CD14-positive monocyte (primary cell): ENCODE measurements at regions not wholly inside any gene's neighbourhood (a gene's known extent, or its start where the extent isn't known, plus 50 kb on each side); places are given as distances from the start of the nearest gene placed in this dataset.

ENCODE experiments used
- DNase-seq, 3 donors: peaks; one replicate each; pipeline ENCODE4 v3.0.0-alpha.2; 2011 to 2022
- H2AFZ ChIP-seq: 2 replicates; pipeline ENCODE4 v1.6.0; 2012; ENCODE audit warnings: mild to moderate bottlenecking, low read depth, low read length, inconsistent platforms; ENCODE audit not compliant: insufficient read depth, poor library complexity, severe bottlenecking
- H3K27ac ChIP-seq, 2 donors: 1 replicate in 1 of 2; 2 replicates in 1 of 2; pipeline ENCODE4 v1.5.1; 2012 to 2013; ENCODE audit warnings: low read length in 2 of 2, control low read depth in 1 of 2, inconsistent platforms in 1 of 2, low read depth in 1 of 2, mild to moderate bottlenecking in 1 of 2
- H3K27me3 ChIP-seq, 2 donors: one replicate each; pipeline versions ENCODE4 v1.6.0 to v1.6.1; 2011 to 2013; ENCODE audit warnings: low read length in 2 of 2; ENCODE audit not compliant: control insufficient read depth in 2 of 2, insufficient read depth in 2 of 2
- H3K36me3 ChIP-seq, 2 donors: replicated peaks in 1 of 2; 1 replicate in 1 of 2; 2 replicates in 1 of 2; pipeline versions ENCODE4 v1.5.1 to v1.6.1; 2012 to 2013; ENCODE audit warnings: low read length in 2 of 2, control low read depth in 1 of 2, inconsistent platforms in 1 of 2, mild to moderate bottlenecking in 1 of 2; ENCODE audit not compliant: insufficient read depth in 2 of 2, control insufficient read depth in 1 of 2
- H3K4me1 ChIP-seq, 2 donors: 1 replicate in 1 of 2; 2 replicates in 1 of 2; pipeline versions ENCODE4 v1.5.1 to v1.6.1; 2012 to 2013; ENCODE audit warnings: low read length in 2 of 2, control low read depth in 1 of 2, inconsistent platforms in 1 of 2, mild to moderate bottlenecking in 1 of 2, moderate library complexity in 1 of 2; ENCODE audit not compliant: insufficient read depth in 2 of 2, control insufficient read depth in 1 of 2
- H3K4me2 ChIP-seq: replicated peaks from 2 replicates; pipeline ENCODE3; 2012; ENCODE audit warnings: low read length, moderate library complexity, mild to moderate bottlenecking; ENCODE audit not compliant: poor library complexity, severe bottlenecking; ENCODE audit errors: extremely low read depth
- H3K4me3 ChIP-seq, 3 experiments: fragments of 200-600 bp in 1 of 3; sonication (generic) in 1 of 3; replicated peaks in 1 of 3; 1 replicate in 2 of 3; 2 replicates in 1 of 3; pipeline ENCODE4 v1.5.1; 2011 to 2013; ENCODE audit warnings: low read length in 3 of 3, mild to moderate bottlenecking in 3 of 3, control low read depth in 2 of 3, low read depth in 2 of 3, inconsistent platforms in 1 of 3, moderate library complexity in 1 of 3
- H3K79me2 ChIP-seq: 2 replicates; pipeline ENCODE4 v1.6.0; 2012; ENCODE audit warnings: mild to moderate bottlenecking, control low read depth, inconsistent platforms, low read length, moderate library complexity; ENCODE audit not compliant: insufficient read depth
- H3K9ac ChIP-seq: 2 replicates; pipeline ENCODE4 v1.6.0; 2017; ENCODE audit warnings: low read length, mild to moderate bottlenecking; ENCODE audit not compliant: insufficient read depth, poor library complexity, severe bottlenecking
- H3K9me3 ChIP-seq, 2 donors: replicated peaks in 1 of 2; 1 replicate in 1 of 2; 2 replicates in 1 of 2; pipeline versions ENCODE4 v1.5.1 to v1.6.1; 2012 to 2013; ENCODE audit warnings: low read length in 2 of 2, control low read depth in 1 of 2; ENCODE audit not compliant: control insufficient read depth in 1 of 2, insufficient read depth in 1 of 2
- H4K20me1 ChIP-seq: 2 replicates; pipeline ENCODE4 v1.6.0; 2012; ENCODE audit warnings: mild to moderate bottlenecking, low read length, control low read depth, moderate library complexity; ENCODE audit not compliant: insufficient read depth
- H3K27ac Mint-ChIP-seq, 7 donors: one replicate each; pipeline ENCODE4 v1.8.0; 2020; ENCODE audit warnings: mild to moderate bottlenecking in 7 of 7, mixed read lengths in 7 of 7, moderate library complexity in 6 of 7, inconsistent platforms in 2 of 7
- H3K27me3 Mint-ChIP-seq, 3 donors: one replicate each; pipeline ENCODE4 v1.8.0; 2021 to 2022; ENCODE audit warnings: low read depth in 3 of 3, mild to moderate bottlenecking in 3 of 3, mixed read lengths in 3 of 3, moderate library complexity in 3 of 3, inconsistent platforms in 1 of 3
- H3K36me3 Mint-ChIP-seq, 2 donors: one replicate each; pipeline ENCODE4 v1.8.0; 2020; ENCODE audit warnings: mixed read lengths in 2 of 2, inconsistent platforms in 1 of 2, mild to moderate bottlenecking in 1 of 2
- H3K4me1 Mint-ChIP-seq: one replicate; pipeline ENCODE4 v1.8.0; 2020; ENCODE audit warnings: mild to moderate bottlenecking, mixed read lengths
- H3K4me3 Mint-ChIP-seq, 2 donors: one replicate each; pipeline ENCODE4 v1.8.0; 2020; ENCODE audit warnings: mild to moderate bottlenecking in 2 of 2, mixed read lengths in 2 of 2, moderate library complexity in 1 of 2
- H3K9me3 Mint-ChIP-seq, 7 donors: one replicate each; pipeline ENCODE4 v1.8.0; 2020 to 2022; ENCODE audit warnings: mixed read lengths in 7 of 7, mild to moderate bottlenecking in 6 of 7, moderate library complexity in 6 of 7, inconsistent platforms in 2 of 7
- WGBS: methylation state at CpG from one replicate; pipeline ENCODE4 v1.1.5; 2013; ENCODE audit warnings: missing lambda C conversion rate; ENCODE audit not compliant: insufficient coverage; 5-methylcytosine and 5-hydroxymethylcytosine counted together
- intact Hi-C, 2 donors: fragments of 100-400 bp; cut with micrococcal nuclease; formaldehyde crosslinking; loops; one replicate each; pipeline versions ENCODE4 v1.15.0 to v1.15.1; 2023
- TF ChIP-seq, protein P1 (sequence below): fragments of 200-600 bp; IDR thresholded peaks from one replicate; pipeline ENCODE4 v1.8.0; 2022; ENCODE audit warnings: antibody characterized with exemption, mild to moderate bottlenecking

DNA sequence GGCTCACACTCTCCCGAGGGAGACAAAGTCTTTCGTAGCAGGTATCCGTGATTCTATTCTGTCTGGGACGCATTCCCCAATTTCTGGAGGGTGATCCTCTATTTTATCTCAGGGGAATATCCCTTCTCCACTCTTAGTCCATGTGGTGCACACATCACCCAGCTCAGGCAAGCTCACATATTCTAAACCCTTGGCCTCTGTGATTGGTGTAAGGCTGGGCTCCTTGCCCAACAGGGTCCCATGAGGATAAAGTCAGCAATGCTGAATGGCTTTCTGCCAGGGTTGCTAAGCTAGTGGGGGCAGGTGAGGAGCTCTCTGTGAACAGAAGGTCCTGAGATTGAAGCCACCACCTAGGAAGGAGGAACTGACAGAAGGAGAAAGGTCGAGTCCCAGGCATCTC is 137.2 kb downstream of the CDH26 start:
- Histone ChIP-seq H3K36me3 (no peaks in the 10 kb centered on the region), H3K27ac (no peak overlapping the region), H3K4me2 (no peak overlapping the region), H3K79me2 (no peaks in the 10 kb centered on the region), H3K9ac (no peak overlapping the region), H3K27me3 (no peaks in the 10 kb centered on the region), H4K20me1 (no peaks in the 10 kb centered on the region), H3K4me1 (peaks cover 32 to 37% of the 10 kb centered on the region in 2 donors), H2AFZ (no peak overlapping the region), H3K9me3 (peaks cover 17 to 27% of the 10 kb centered on the region in 2 donors), H3K4me3 (no peak overlapping the region)
- TF ChIP-seq, protein P1, sequence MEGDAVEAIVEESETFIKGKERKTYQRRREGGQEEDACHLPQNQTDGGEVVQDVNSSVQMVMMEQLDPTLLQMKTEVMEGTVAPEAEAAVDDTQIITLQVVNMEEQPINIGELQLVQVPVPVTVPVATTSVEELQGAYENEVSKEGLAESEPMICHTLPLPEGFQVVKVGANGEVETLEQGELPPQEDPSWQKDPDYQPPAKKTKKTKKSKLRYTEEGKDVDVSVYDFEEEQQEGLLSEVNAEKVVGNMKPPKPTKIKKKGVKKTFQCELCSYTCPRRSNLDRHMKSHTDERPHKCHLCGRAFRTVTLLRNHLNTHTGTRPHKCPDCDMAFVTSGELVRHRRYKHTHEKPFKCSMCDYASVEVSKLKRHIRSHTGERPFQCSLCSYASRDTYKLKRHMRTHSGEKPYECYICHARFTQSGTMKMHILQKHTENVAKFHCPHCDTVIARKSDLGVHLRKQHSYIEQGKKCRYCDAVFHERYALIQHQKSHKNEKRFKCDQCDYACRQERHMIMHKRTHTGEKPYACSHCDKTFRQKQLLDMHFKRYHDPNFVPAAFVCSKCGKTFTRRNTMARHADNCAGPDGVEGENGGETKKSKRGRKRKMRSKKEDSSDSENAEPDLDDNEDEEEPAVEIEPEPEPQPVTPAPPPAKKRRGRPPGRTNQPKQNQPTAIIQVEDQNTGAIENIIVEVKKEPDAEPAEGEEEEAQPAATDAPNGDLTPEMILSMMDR = no peak
- no CpG with 5 or more reads among the region's 5 CpGs for WGBS
- intact Hi-C loops = loop anchor here in 1 of 2 donors (5.0 kb wide), 1 partner anchor 38 kb away; no protein-coding TSS in a partner anchor
- no peak overlapping the region for H3K27ac Mint-ChIP-seq
- DNase-seq = no peak
- peaks cover 10 to 22% of the 10 kb centered on the region in 2 donors for H3K36me3 Mint-ChIP-seq
- H3K4me1 Mint-ChIP-seq = peaks cover 32% of the 10 kb centered on the region
- no peak overlapping the region for H3K4me3 Mint-ChIP-seq
- H3K9me3 Mint-ChIP-seq = peaks cover 21 to 33% (median 27%) of the 10 kb centered on the region in 7 donors
- peaks cover 1 to 4% (median 3%) of the 10 kb centered on the region in 3 donors for H3K27me3 Mint-ChIP-seq

DNA sequence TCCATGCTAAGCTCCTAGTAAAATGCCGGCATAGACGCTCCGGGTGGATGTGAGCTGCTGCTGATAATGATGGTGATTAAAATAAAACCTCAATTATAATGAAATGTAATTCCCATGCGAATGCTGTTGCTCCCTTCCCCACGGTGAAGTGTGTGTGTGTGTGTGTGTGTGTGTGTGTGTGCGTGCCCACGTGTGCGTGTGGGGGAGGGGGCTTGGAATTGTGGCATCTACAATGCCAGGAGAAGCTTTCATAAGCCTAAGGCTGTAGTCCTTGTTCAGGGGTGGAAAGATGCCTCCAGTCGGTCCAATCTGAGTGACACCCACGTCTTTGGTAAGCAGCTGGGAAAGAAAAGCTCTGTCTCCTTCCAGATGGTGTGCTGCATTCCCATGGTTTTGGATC is 137.9 kb downstream of the CDH26 start:
- H4K20me1 ChIP-seq = no peaks in the 10 kb centered on the region
- H3K36me3 Mint-ChIP-seq = peaks cover 10 to 22% of the 10 kb centered on the region in 2 donors
- no peaks in the 10 kb centered on the region for H3K27me3 ChIP-seq
- no peak overlapping the region for H3K4me2 ChIP-seq
- peaks cover 0 to 4% (median 1%) of the 10 kb centered on the region in 3 donors for H3K27me3 Mint-ChIP-seq
- WGBS = 83% methylated on average over 5 of the region's 10 CpGs
- no peaks in the 10 kb centered on the region for H3K36me3 ChIP-seq
- H3K4me1 ChIP-seq = peaks cover 39 to 44% of the 10 kb centered on the region in 2 donors
- H3K27ac ChIP-seq = no peak overlapping the region
- H3K9me3 Mint-ChIP-seq = peaks cover 21 to 33% (median 27%) of the 10 kb centered on the region in 7 donors
- H3K4me3 Mint-ChIP-seq = no peak overlapping the region
- H3K9ac ChIP-seq = no peak overlapping the region
- DNase-seq = no peak
- H3K9me3 ChIP-seq = peaks cover 17 to 27% of the 10 kb centered on the region in 2 donors
- peaks cover 39% of the 10 kb centered on the region for H3K4me1 Mint-ChIP-seq
- intact Hi-C loops = loop anchor here in 1 of 2 donors (5.0 kb wide), 1 partner anchor 39 kb away; no protein-coding TSS in a partner anchor
- H3K79me2 ChIP-seq = no peaks in the 10 kb centered on the region
- H2AFZ ChIP-seq = no peak overlapping the region
- TF ChIP-seq, protein P1 = no peak
- no peak overlapping the region for H3K4me3 ChIP-seq
- peak overlapping the region in 2 of 7 donors; percentile 41 to 72 for H3K27ac Mint-ChIP-seq
